Liver (tissue), 7 donors: ENCODE measurements at regions not wholly inside any gene's neighbourhood (a gene's known extent, or its start where the extent isn't known, plus 50 kb on each side); places are given as distances from the start of the nearest gene placed in this dataset.

ENCODE experiments used
- DNase-seq: peaks from one replicate; pipeline ENCODE4 v3.0.0-alpha.2; 2017; ENCODE audit warnings: low spot score
- H3K27ac ChIP-seq, 2 donors: one replicate each; pipeline ENCODE4 v1.7.0; 2013; ENCODE audit warnings: inconsistent platforms in 2 of 2, low read length in 2 of 2, control low read depth in 1 of 2, low read depth in 1 of 2, mild to moderate bottlenecking in 1 of 2
- H3K27me3 ChIP-seq, 4 donors: one replicate each; pipeline versions ENCODE4 v1.6.1 to v1.7.0; 2013; ENCODE audit warnings: low read length in 3 of 4, inconsistent platforms in 1 of 4, mild to moderate bottlenecking in 1 of 4, moderate library complexity in 1 of 4; ENCODE audit not compliant: control insufficient read depth in 4 of 4, insufficient read depth in 4 of 4
- H3K36me3 ChIP-seq, 4 donors: one replicate each; pipeline versions ENCODE4 v1.6.1 to v1.7.0; 2013; ENCODE audit warnings: low read length in 3 of 4, mild to moderate bottlenecking in 3 of 4, low read depth in 1 of 4, moderate library complexity in 1 of 4; ENCODE audit not compliant: control insufficient read depth in 4 of 4, insufficient read depth in 3 of 4
- H3K4me1 ChIP-seq, 4 donors: one replicate each; pipeline versions ENCODE4 v1.6.1 to v1.7.0; 2013; ENCODE audit warnings: low read length in 3 of 4, mild to moderate bottlenecking in 3 of 4, moderate library complexity in 1 of 4; ENCODE audit not compliant: control insufficient read depth in 4 of 4, insufficient read depth in 4 of 4
- H3K4me3 ChIP-seq, 3 donors: one replicate each; pipeline versions ENCODE4 v1.6.1 to v1.7.0; 2013; ENCODE audit warnings: low read length in 3 of 3, control low read depth in 1 of 3, low read depth in 1 of 3, mild to moderate bottlenecking in 1 of 3
- H3K9ac ChIP-seq, 2 donors: one replicate each; pipeline ENCODE4 v1.7.0; 2013; ENCODE audit warnings: low read length in 2 of 2, mild to moderate bottlenecking in 2 of 2, moderate library complexity in 2 of 2, control low read depth in 1 of 2, low read depth in 1 of 2
- H3K9me3 ChIP-seq, 4 donors: one replicate each; pipeline versions ENCODE4 v1.6.1 to v1.7.0; 2013; ENCODE audit warnings: low read length in 3 of 4; ENCODE audit not compliant: control insufficient read depth in 4 of 4
- EGR1 ChIP-seq, 2 donors: IDR thresholded peaks; 2 replicates each; pipeline ENCODE4 v1.6.1; 2016 to 2018; ENCODE audit warnings: antibody characterized with exemption in 2 of 2, low read depth in 2 of 2
- FOXA1 ChIP-seq: IDR thresholded peaks from 2 replicates; pipeline ENCODE4 v1.6.1; 2016; ENCODE audit warnings: antibody characterized with exemption
- FOXA2 ChIP-seq: IDR thresholded peaks from 2 replicates; pipeline ENCODE4 v1.6.1; 2016; ENCODE audit warnings: antibody characterized with exemption
- GABPA ChIP-seq, 2 donors: IDR thresholded peaks in 1 of 2; conservative IDR thresholded peaks in 1 of 2; 2 replicates each; pipeline ENCODE4 v1.6.1; 2016; ENCODE audit warnings: antibody characterized with exemption in 2 of 2, mild to moderate bottlenecking in 1 of 2, moderate library complexity in 1 of 2
- HNF4A ChIP-seq, 2 donors: conservative IDR thresholded peaks; 2 replicates each; pipeline ENCODE4 v1.6.1; 2016; ENCODE audit warnings: antibody characterized with exemption in 2 of 2, mild to moderate bottlenecking in 2 of 2
- HNF4G ChIP-seq: IDR thresholded peaks from 2 replicates; pipeline ENCODE4 v1.6.1; 2016; ENCODE audit warnings: antibody characterized with exemption
- RXRA ChIP-seq, 2 donors: IDR thresholded peaks; 2 replicates each; pipeline ENCODE4 v1.6.1; 2017 to 2018; ENCODE audit warnings: antibody characterized with exemption in 2 of 2, mild to moderate bottlenecking in 1 of 2
- SP1 ChIP-seq: IDR thresholded peaks from 2 replicates; pipeline ENCODE4 v1.6.1; 2018; ENCODE audit warnings: antibody characterized with exemption, mild to moderate bottlenecking
- TAF1 ChIP-seq: conservative IDR thresholded peaks from 2 replicates; pipeline ENCODE4 v1.6.1; 2016; ENCODE audit warnings: antibody characterized with exemption, mild to moderate bottlenecking
- YY1 ChIP-seq: IDR thresholded peaks from 2 replicates; pipeline ENCODE4 v1.6.1; 2016; ENCODE audit warnings: antibody characterized with exemption, mild to moderate bottlenecking
- WGBS: extraction: QIAGEN DNeasy Blood & Tissue Kit; methylation state at CpG from one replicate; pipeline ENCODE4 v1.1.7; 2013; 5-methylcytosine and 5-hydroxymethylcytosine counted together
- TF ChIP-seq, protein P1 (sequence below): IDR thresholded peaks from 2 replicates; pipeline ENCODE4 v1.6.1; 2016; ENCODE audit warnings: antibody characterized with exemption, mild to moderate bottlenecking
- TF ChIP-seq, protein P2 (sequence below): IDR thresholded peaks from 2 replicates; pipeline ENCODE4 v1.6.1; 2016; ENCODE audit warnings: antibody characterized with exemption
- TF ChIP-seq, protein P3 (sequence below): IDR thresholded peaks from 2 replicates; pipeline ENCODE4 v1.6.1; 2016; ENCODE audit warnings: antibody characterized with exemption
- TF ChIP-seq, protein P4 (sequence below): IDR thresholded peaks from 2 replicates; pipeline ENCODE4 v1.6.1; 2016; ENCODE audit warnings: antibody characterized with exemption
- donor health status: healthy.
- donor health status: healthy.
- donor health status: healthy.
- donor health status: healthy.

DNA sequence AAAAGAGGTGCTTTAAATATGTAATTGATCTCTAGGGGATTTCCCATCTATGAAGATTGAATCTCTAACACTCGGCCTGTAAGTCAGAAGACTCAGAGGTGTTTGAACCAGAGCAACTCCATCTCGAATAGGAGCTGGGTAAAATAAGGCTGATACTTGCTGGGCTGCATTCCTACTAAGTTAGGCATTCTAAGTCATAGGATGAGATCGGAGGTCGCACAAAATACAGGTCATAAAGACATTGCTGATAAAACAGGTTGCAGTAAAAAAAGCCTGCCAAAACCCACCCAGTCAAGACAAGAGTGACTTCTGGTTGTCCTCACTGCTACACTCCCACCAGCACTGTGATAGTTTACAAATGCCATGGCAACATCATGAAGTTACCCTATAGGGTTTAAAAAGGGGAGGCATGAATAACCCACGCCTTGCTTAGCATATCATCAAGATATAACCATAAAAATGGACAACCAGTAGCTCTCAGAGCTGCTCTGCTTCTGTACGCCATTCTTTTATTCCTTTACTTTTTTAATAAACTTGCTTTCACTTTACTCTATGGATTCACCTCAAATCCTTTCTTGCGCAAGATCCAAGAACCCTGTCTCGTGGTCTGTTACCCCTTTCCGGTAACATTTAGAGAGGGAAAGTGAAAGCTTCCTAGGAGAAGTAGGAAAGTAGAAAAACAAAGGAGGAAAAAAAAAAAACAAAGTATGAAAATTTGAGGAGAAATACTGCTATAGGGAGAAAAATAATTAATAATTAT lies 129.7 kb upstream of the PHACTR1 start (continued):
- TF ChIP-seq GABPA (IDR thresholded peaks at IDR 0.05 in 1 of 2, conservative IDR thresholded peaks at IDR 0.05 in 1 of 2) (no peak), EGR1 (IDR thresholded peaks at IDR 0.05; ENCODE audit: low read depth in 2 of 2) (no peak), HNF4A (conservative IDR thresholded peaks at IDR 0.05) (no peak)
- TF ChIP-seq, protein P1, sequence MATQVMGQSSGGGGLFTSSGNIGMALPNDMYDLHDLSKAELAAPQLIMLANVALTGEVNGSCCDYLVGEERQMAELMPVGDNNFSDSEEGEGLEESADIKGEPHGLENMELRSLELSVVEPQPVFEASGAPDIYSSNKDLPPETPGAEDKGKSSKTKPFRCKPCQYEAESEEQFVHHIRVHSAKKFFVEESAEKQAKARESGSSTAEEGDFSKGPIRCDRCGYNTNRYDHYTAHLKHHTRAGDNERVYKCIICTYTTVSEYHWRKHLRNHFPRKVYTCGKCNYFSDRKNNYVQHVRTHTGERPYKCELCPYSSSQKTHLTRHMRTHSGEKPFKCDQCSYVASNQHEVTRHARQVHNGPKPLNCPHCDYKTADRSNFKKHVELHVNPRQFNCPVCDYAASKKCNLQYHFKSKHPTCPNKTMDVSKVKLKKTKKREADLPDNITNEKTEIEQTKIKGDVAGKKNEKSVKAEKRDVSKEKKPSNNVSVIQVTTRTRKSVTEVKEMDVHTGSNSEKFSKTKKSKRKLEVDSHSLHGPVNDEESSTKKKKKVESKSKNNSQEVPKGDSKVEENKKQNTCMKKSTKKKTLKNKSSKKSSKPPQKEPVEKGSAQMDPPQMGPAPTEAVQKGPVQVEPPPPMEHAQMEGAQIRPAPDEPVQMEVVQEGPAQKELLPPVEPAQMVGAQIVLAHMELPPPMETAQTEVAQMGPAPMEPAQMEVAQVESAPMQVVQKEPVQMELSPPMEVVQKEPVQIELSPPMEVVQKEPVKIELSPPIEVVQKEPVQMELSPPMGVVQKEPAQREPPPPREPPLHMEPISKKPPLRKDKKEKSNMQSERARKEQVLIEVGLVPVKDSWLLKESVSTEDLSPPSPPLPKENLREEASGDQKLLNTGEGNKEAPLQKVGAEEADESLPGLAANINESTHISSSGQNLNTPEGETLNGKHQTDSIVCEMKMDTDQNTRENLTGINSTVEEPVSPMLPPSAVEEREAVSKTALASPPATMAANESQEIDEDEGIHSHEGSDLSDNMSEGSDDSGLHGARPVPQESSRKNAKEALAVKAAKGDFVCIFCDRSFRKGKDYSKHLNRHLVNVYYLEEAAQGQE: no peak

DNA sequence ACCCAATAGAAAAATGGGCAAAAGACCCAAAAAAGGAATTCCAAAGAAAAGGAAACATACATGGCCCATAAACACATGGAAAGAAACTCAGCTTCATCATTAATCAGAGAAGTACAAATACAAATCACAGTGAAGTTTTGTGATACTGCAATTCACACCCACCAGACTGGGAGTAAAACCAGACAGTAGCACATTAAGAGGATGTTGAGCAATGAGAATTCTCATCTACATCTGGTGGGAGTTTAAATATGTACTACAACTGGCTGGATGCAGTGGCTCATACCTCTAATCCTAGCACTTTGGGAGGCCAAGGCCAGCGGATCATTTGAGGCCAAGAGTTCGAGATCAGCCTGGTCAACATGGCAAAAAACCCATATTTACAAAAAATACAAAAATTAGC lies 125.7 kb upstream of the PHACTR1 start:
- TF ChIP-seq HNF4A (conservative IDR thresholded peaks at IDR 0.05) (no peak), YY1 (no peak), EGR1 (IDR thresholded peaks at IDR 0.05; ENCODE audit: low read depth in 2 of 2) (no peak), RXRA (IDR thresholded peaks at IDR 0.05) (no peak), SP1 (no peak), GABPA (IDR thresholded peaks at IDR 0.05 in 1 of 2, conservative IDR thresholded peaks at IDR 0.05 in 1 of 2) (no peak)
- TF ChIP-seq, protein P2, sequence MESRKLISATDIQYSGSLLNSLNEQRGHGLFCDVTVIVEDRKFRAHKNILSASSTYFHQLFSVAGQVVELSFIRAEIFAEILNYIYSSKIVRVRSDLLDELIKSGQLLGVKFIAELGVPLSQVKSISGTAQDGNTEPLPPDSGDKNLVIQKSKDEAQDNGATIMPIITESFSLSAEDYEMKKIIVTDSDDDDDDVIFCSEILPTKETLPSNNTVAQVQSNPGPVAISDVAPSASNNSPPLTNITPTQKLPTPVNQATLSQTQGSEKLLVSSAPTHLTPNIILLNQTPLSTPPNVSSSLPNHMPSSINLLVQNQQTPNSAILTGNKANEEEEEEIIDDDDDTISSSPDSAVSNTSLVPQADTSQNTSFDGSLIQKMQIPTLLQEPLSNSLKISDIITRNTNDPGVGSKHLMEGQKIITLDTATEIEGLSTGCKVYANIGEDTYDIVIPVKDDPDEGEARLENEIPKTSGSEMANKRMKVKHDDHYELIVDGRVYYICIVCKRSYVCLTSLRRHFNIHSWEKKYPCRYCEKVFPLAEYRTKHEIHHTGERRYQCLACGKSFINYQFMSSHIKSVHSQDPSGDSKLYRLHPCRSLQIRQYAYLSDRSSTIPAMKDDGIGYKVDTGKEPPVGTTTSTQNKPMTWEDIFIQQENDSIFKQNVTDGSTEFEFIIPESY: no peak
- TF ChIP-seq, protein P3, sequence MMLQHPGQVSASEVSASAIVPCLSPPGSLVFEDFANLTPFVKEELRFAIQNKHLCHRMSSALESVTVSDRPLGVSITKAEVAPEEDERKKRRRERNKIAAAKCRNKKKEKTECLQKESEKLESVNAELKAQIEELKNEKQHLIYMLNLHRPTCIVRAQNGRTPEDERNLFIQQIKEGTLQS: no peak
- TF ChIP-seq, protein P4, sequence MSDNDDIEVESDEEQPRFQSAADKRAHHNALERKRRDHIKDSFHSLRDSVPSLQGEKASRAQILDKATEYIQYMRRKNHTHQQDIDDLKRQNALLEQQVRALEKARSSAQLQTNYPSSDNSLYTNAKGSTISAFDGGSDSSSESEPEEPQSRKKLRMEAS: no peak
- Histone ChIP-seq H3K4me1 (peaks cover 0 to 2% (median 0%) of the 10 kb centered on the region in 4 donors), H3K4me3 (no peak overlapping the region), H3K9me3 (no peaks in the 10 kb centered on the region), H3K27me3 (no peaks in the 10 kb centered on the region), H3K36me3 (no peaks in the 10 kb centered on the region), H3K27ac (no peak overlapping the region), H3K9ac (no peak overlapping the region)
- DNase-seq: no peak
- 92% methylated on average over 2 of the region's 2 CpGs for WGBS

DNA sequence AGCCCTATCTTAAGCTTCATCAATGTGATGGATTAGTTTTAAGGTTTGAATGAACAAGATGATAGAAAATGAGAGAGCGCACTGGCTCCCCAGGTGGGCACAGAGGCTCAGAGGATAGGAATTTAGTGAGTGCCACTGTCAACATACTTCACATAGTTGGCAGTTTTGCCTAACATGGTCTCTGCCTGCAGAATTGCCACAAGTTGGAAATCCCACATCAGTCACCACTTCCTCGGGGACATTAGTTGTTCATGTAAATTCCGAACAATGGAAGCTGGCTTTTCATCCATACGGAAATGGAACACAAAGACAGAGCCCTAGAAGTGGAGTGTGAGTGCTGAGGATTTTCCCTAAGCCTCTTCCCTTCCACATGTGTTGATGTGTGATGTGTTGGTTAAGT lies 123.9 kb upstream of the PHACTR1 start:
- H3K27ac ChIP-seq: no peak overlapping the region

More for the DNA sequence above, 123.9 kb upstream of the PHACTR1 start:
- DNase-seq: no peak
- TF ChIP-seq TAF1: no peak
- TF ChIP-seq, protein P3: no peak
- TF ChIP-seq, protein P4: no peak
- no peak for TF ChIP-seq HNF4G
- TF ChIP-seq, protein P1: no peak
- no peak for TF ChIP-seq FOXA1
- no peak for TF ChIP-seq FOXA2
- H3K4me3 ChIP-seq: no peak overlapping the region
- H3K36me3 ChIP-seq: no peaks in the 10 kb centered on the region
- WGBS: 92% methylated on average over 4 of the region's 4 CpGs
- H3K9me3 ChIP-seq: no peaks in the 10 kb centered on the region
- H3K27me3 ChIP-seq: no peaks in the 10 kb centered on the region
- H3K9ac ChIP-seq: no peak overlapping the region
- H3K4me1 ChIP-seq: peaks cover 0 to 2% (median 0%) of the 10 kb centered on the region in 4 donors
